H1 (cell line): ENCODE measurements at regions not wholly inside any gene's neighbourhood (a gene's known extent, or its start where the extent isn't known, plus 50 kb on each side); places are given as distances from the start of the nearest gene placed in this dataset.

Experiments
- CBX5 ChIP-seq: fragments of 300-800, 300-1000 bp; sonication (generic); IDR thresholded peaks from 2 replicates; pipeline ENCODE4 v1.7.1; 2016; ENCODE audit warnings: antibody characterized with exemption, low read length, low read depth
- EGR1 ChIP-seq: IDR thresholded peaks from 2 replicates; pipeline ENCODE4 v1.6.1; 2011; ENCODE audit warnings: low read depth, low read length, borderline replicate concordance
- POLR2A ChIP-seq, 2 experiments: IDR thresholded peaks; 1 replicate in 1 of 2; 2 replicates in 1 of 2; pipeline ENCODE4 v1.6.1; 2011; ENCODE audit warnings: low read depth in 2 of 2, low read length in 2 of 2, mild to moderate bottlenecking in 2 of 2; ENCODE audit errors: control extremely low read depth in 1 of 2
- RFX5 ChIP-seq: IDR thresholded peaks from 2 replicates; pipeline ENCODE4 v1.6.1; 2011; ENCODE audit warnings: low read depth, low read length, improper control_type of control experiment, borderline replicate concordance
- SP2 ChIP-seq: IDR thresholded peaks from 2 replicates; pipeline ENCODE4 v1.6.1; 2012; ENCODE audit warnings: mild to moderate bottlenecking, low read length, inconsistent platforms
- TCF12 ChIP-seq: IDR thresholded peaks from 2 replicates; pipeline ENCODE4 v1.6.1; 2011; ENCODE audit warnings: low read depth, mild to moderate bottlenecking, low read length
- TF ChIP-seq, protein P1 (sequence below), 3 experiments: IDR thresholded peaks; 1 replicate in 2 of 3; 2 replicates in 1 of 3; pipeline versions ENCODE4 v1.5.1 to v1.6.1; 2011; ENCODE audit warnings: low read length in 3 of 3, mild to moderate bottlenecking in 3 of 3, inconsistent platforms in 2 of 3, low read depth in 1 of 3, moderate library complexity in 1 of 3; ENCODE audit not compliant: insufficient read depth in 1 of 3; ENCODE audit errors: control extremely low read depth in 1 of 3

DNA sequence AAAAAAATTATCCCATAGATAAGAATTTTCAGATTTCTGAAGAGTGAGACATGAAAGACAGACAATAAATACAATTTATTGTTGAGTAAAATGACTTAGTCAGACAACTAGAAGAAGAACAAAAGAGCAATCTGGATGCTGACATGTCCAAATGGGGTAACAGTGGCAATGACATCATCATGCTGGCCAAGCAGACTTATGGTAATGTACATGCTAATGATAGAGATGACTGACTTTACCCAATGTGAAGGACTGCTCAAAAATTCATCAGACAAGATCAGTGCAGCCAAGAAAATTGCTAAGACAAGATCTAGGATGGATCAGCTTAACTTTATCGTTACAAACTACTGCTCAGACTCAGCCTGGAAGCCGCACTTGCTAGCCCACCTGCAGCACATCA lies 70.5 kb upstream of the SRD5A2 start:
- TF ChIP-seq RFX5 (no peak), SP2 (no peak), EGR1 (no peak), CBX5 (no peak), POLR2A (IDR thresholded peaks at IDR 0.05; ENCODE audit: control extremely low read depth in 1 of 2, low read depth in 2 of 2, low read length in 2 of 2) (no peak), TCF12 (no peak)
- TF ChIP-seq, protein P1, sequence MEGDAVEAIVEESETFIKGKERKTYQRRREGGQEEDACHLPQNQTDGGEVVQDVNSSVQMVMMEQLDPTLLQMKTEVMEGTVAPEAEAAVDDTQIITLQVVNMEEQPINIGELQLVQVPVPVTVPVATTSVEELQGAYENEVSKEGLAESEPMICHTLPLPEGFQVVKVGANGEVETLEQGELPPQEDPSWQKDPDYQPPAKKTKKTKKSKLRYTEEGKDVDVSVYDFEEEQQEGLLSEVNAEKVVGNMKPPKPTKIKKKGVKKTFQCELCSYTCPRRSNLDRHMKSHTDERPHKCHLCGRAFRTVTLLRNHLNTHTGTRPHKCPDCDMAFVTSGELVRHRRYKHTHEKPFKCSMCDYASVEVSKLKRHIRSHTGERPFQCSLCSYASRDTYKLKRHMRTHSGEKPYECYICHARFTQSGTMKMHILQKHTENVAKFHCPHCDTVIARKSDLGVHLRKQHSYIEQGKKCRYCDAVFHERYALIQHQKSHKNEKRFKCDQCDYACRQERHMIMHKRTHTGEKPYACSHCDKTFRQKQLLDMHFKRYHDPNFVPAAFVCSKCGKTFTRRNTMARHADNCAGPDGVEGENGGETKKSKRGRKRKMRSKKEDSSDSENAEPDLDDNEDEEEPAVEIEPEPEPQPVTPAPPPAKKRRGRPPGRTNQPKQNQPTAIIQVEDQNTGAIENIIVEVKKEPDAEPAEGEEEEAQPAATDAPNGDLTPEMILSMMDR (IDR thresholded peaks at IDR 0.05; ENCODE audit: control extremely low read depth in 1 of 3, insufficient read depth in 1 of 3, low read depth in 1 of 3, low read length in 3 of 3), result no peak
